HCT116 (cell line): ENCODE measurements at regions not wholly inside any gene's neighbourhood (a gene's known extent, or its start where the extent isn't known, plus 50 kb on each side); places are given as distances from the start of the nearest gene placed in this dataset.

Source experiments
- ATAC-seq: fragments of 200-7000 bp; cut with Tn5 transposase; 2 replicates; pipeline ENCODE4 v1.9.1; 2020; ENCODE audit warnings: mild to moderate bottlenecking, moderate library complexity
- BruUV-seq: library from RNA; stranded (reverse); fragments of 400-500 nt; replicated peaks from 2 replicates; lab custom pipeline; 2021; lab: Mats Ljungman, UMichigan
- CTCF ChIA-PET: fragments of 300-600 bp; sonication (Branson Sonifier 250); formaldehyde crosslinking; loops from one replicate; lab custom pipeline; 2021; ENCODE audit warnings: antibody characterized with exemption; lab: Charles Lee
- POLR2A ChIA-PET: fragments of 300-600, 350-600 bp; sonication (Branson Sonifier 250); formaldehyde crosslinking; loops from one replicate; lab custom pipeline; 2021; ENCODE audit warnings: antibody characterized with exemption; lab: Charles Lee
- RAD21 ChIA-PET, 2 experiments: fragments of 300-600 bp; sonication (Branson Sonifier 250); formaldehyde crosslinking; loops; one replicate each; lab custom pipeline; 2023; ENCODE audit warnings: low total read pairs in 2 of 2; ENCODE audit not compliant: uncharacterized antibody in 2 of 2, unreplicated experiment in 2 of 2, low non-redundant PET in 1 of 2; lab: Charles Lee
- DNase-seq: peaks from one replicate; pipeline ENCODE4 v3.0.0-alpha.2; 2010; ENCODE audit warnings: low read depth, low spot score
- H2AFZ ChIP-seq: fragments of 200-600 bp; shearing (Covaris generic), sonication (generic); 2 replicates; pipeline ENCODE4 v1.6.1; 2017; ENCODE audit warnings: low read depth, mixed run types, mixed read lengths, antibody characterized with exemption, low read length; ENCODE audit not compliant: poor library complexity, severe bottlenecking
- H3K27ac ChIP-seq: 2 replicates; pipeline ENCODE4 v1.5.1; 2012; ENCODE audit warnings: low read depth, low read length
- H3K27me3 ChIP-seq: fragments of 200-600 bp; sonication (generic); 2 replicates; pipeline ENCODE4 v1.6.1; 2016; ENCODE audit warnings: mixed run types, low read length, mixed read lengths; ENCODE audit not compliant: insufficient read depth
- H3K36me3 ChIP-seq, 2 experiments: fragments of 200-500 bp in 1 of 2; fragments of 200-600 bp in 1 of 2; sonication (Bioruptor generic) in 1 of 2; sonication (generic) in 1 of 2; 2 replicates each; pipeline versions ENCODE4 v1.5.1 to v1.6.1; 2014 to 2016; ENCODE audit warnings: low read length in 2 of 2, inconsistent platforms in 1 of 2, mixed read lengths in 1 of 2, mixed run types in 1 of 2; ENCODE audit not compliant: insufficient read depth in 2 of 2, control insufficient read depth in 1 of 2
- H3K4me1 ChIP-seq, 2 experiments: fragments of 200-600 bp in 1 of 2; sonication (generic) in 1 of 2; 2 replicates each; pipeline versions ENCODE4 v1.5.1 to v1.6.1; 2012 to 2017; ENCODE audit warnings: low read length in 2 of 2, inconsistent platforms in 1 of 2, mild to moderate bottlenecking in 1 of 2, mixed read lengths in 1 of 2, mixed run types in 1 of 2, moderate library complexity in 1 of 2; ENCODE audit not compliant: insufficient read depth in 2 of 2, control insufficient read depth in 1 of 2
- H3K4me2 ChIP-seq: fragments of 200-600 bp; sonication (generic); 2 replicates; pipeline ENCODE4 v1.6.1; 2017; ENCODE audit warnings: mixed run types, low read length, mixed read lengths
- H3K4me3 ChIP-seq, 2 experiments: fragments of 200-600 bp in 1 of 2; sonication (generic) in 1 of 2; replicated peaks in 1 of 2; 2 replicates each; pipeline ENCODE4 v1.5.1; 2011 to 2016; ENCODE audit warnings: low read length in 2 of 2, control low read depth in 1 of 2, low read depth in 1 of 2, mild to moderate bottlenecking in 1 of 2, mixed read lengths in 1 of 2, mixed run types in 1 of 2
- H3K79me2 ChIP-seq: fragments of 200-600 bp; sonication (generic); 2 replicates; pipeline ENCODE4 v1.6.1; 2017; ENCODE audit warnings: mild to moderate bottlenecking, mixed run types, low read length, moderate library complexity, mixed read lengths; ENCODE audit not compliant: insufficient read depth
- H3K9ac ChIP-seq: fragments of 200-600 bp; sonication (generic); 2 replicates; pipeline ENCODE4 v1.6.1; 2016; ENCODE audit warnings: low read length, mixed read lengths
- H3K9me2 ChIP-seq: fragments of 200-600 bp; sonication (generic), shearing (Covaris generic); 2 replicates; pipeline ENCODE4 v1.6.1; 2017; ENCODE audit warnings: mixed run types, mild to moderate bottlenecking, moderate library complexity; ENCODE audit not compliant: insufficient read depth
- H3K9me3 ChIP-seq, 2 experiments: fragments of 200-500 bp in 1 of 2; fragments of 200-600 bp in 1 of 2; sonication (Bioruptor generic) in 1 of 2; sonication (generic) in 1 of 2; 2 replicates each; pipeline ENCODE4 v1.6.1; 2014 to 2017; ENCODE audit warnings: low read length in 2 of 2, mixed read lengths in 2 of 2, inconsistent platforms in 1 of 2, low read depth in 1 of 2, mild to moderate bottlenecking in 1 of 2, mixed run types in 1 of 2, moderate library complexity in 1 of 2; ENCODE audit not compliant: control insufficient read depth in 1 of 2, insufficient read depth in 1 of 2
- H4K20me1 ChIP-seq: fragments of 200-600 bp; sonication (generic), shearing (Covaris generic); 2 replicates; pipeline ENCODE4 v1.6.1; 2017; ENCODE audit warnings: mixed run types, mild to moderate bottlenecking, moderate library complexity; ENCODE audit not compliant: insufficient read depth
- ATF3 ChIP-seq: IDR thresholded peaks from 2 replicates; pipeline ENCODE4 v1.6.1; 2012
- CBX3 ChIP-seq: IDR thresholded peaks from 2 replicates; pipeline ENCODE4 v1.6.1; 2012; ENCODE audit warnings: low read depth
- CEBPB ChIP-seq: IDR thresholded peaks from 2 replicates; pipeline ENCODE4 v1.6.1; 2012; ENCODE audit warnings: low read depth
- ELF1 ChIP-seq: IDR thresholded peaks from 2 replicates; pipeline ENCODE4 v1.6.1; 2012; ENCODE audit warnings: low read depth, borderline replicate concordance
- EZH2 ChIP-seq: fragments of 200-600 bp; sonication (generic); IDR thresholded peaks from 2 replicates; pipeline ENCODE4 v1.6.1; 2017; ENCODE audit warnings: antibody characterized with exemption, mixed run types
- EZH2phosphoT487 ChIP-seq: fragments of 200-600 bp; IDR thresholded peaks from 2 replicates; pipeline ENCODE4 v1.6.1; 2018; ENCODE audit warnings: antibody characterized with exemption, borderline replicate concordance
- JUND ChIP-seq: IDR thresholded peaks from 2 replicates; pipeline ENCODE4 v1.6.1; 2012
- POLR2AphosphoS5 ChIP-seq: IDR thresholded peaks from 2 replicates; pipeline ENCODE4 v1.6.1; 2011; ENCODE audit warnings: mild to moderate bottlenecking, low read depth, low read length, moderate library complexity
- RAD21 ChIP-seq: IDR thresholded peaks from 2 replicates; pipeline ENCODE4 v1.6.1; 2012; ENCODE audit warnings: low read depth, mild to moderate bottlenecking
- SP1 ChIP-seq: IDR thresholded peaks from 2 replicates; pipeline ENCODE4 v1.6.1; 2012; ENCODE audit warnings: low read depth
- TCF7L2 ChIP-seq: IDR thresholded peaks from 2 replicates; pipeline ENCODE4 v1.7.0; 2011; ENCODE audit warnings: borderline replicate concordance, inconsistent platforms; ENCODE audit not compliant: insufficient read depth, insufficient read length; ENCODE audit errors: extremely low read depth
- YY1 ChIP-seq: IDR thresholded peaks from 2 replicates; pipeline ENCODE4 v1.6.1; 2011; ENCODE audit warnings: low read length, low read depth, moderate library complexity, mild to moderate bottlenecking; ENCODE audit not compliant: insufficient replicate concordance; ENCODE audit errors: extremely low read depth
- ZFX ChIP-seq: fragments of 450-650 bp; IDR thresholded peaks from 2 replicates; pipeline ENCODE4 v1.6.1; 2017
- ZNF274 ChIP-seq: fragments of 200-500 bp; sonication (Bioruptor generic); IDR thresholded peaks from 2 replicates; pipeline ENCODE4 v1.6.1; 2014; ENCODE audit warnings: mild to moderate bottlenecking, low read depth, low read length, inconsistent platforms
- intact Hi-C: fragments of 100-400 bp; cut with micrococcal nuclease; formaldehyde crosslinking; loops from 2 replicates; pipeline ENCODE4 v1.10.0; 2022
- TF ChIP-seq, protein P1 (sequence below): IDR thresholded peaks from 2 replicates; pipeline ENCODE4 v1.6.1; 2012
- TF ChIP-seq, protein P2 (sequence below), 3 experiments: fragments of 200-600 bp in 1 of 3; sonication (generic) in 1 of 3; IDR thresholded peaks in 2 of 3; conservative IDR thresholded peaks in 1 of 3; 2 replicates each; pipeline ENCODE4 v1.5.1; 2012 to 2017; ENCODE audit warnings: low read depth in 2 of 3, low read length in 2 of 3, antibody characterized with exemption in 1 of 3, borderline replicate concordance in 1 of 3, control low read depth in 1 of 3, mild to moderate bottlenecking in 1 of 3, mixed read lengths in 1 of 3, mixed run types in 1 of 3, moderate library complexity in 1 of 3; ENCODE audit not compliant: insufficient read depth in 1 of 3

- H3K4me2 ChIP-seq, result no peak overlapping the region
- no peak for ATAC-seq
- no peaks in the 10 kb centered on the region for H3K9me2 ChIP-seq
- no peak overlapping the region for H3K4me3 ChIP-seq
- TF ChIP-seq ELF1 (no peak), TCF7L2 (no peak), POLR2AphosphoS5 (no peak), ZFX (no peak), CEBPB (no peak), CBX3 (no peak), JUND (no peak), ZNF274 (no peak), YY1 (no peak), EZH2 (no peak), RAD21 (no peak), ATF3 (no peak), EZH2phosphoT487 (no peak), SP1 (no peak)
- TF ChIP-seq, protein P1, sequence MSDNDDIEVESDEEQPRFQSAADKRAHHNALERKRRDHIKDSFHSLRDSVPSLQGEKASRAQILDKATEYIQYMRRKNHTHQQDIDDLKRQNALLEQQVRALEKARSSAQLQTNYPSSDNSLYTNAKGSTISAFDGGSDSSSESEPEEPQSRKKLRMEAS, result no peak
- TF ChIP-seq, protein P2, sequence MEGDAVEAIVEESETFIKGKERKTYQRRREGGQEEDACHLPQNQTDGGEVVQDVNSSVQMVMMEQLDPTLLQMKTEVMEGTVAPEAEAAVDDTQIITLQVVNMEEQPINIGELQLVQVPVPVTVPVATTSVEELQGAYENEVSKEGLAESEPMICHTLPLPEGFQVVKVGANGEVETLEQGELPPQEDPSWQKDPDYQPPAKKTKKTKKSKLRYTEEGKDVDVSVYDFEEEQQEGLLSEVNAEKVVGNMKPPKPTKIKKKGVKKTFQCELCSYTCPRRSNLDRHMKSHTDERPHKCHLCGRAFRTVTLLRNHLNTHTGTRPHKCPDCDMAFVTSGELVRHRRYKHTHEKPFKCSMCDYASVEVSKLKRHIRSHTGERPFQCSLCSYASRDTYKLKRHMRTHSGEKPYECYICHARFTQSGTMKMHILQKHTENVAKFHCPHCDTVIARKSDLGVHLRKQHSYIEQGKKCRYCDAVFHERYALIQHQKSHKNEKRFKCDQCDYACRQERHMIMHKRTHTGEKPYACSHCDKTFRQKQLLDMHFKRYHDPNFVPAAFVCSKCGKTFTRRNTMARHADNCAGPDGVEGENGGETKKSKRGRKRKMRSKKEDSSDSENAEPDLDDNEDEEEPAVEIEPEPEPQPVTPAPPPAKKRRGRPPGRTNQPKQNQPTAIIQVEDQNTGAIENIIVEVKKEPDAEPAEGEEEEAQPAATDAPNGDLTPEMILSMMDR (IDR thresholded peaks at IDR 0.05 in 2 of 3, conservative IDR thresholded peaks at IDR 0.05 in 1 of 3; ENCODE audit: borderline replicate concordance in 1 of 3, insufficient read depth in 1 of 3, low read depth in 2 of 3, low read length in 2 of 3), result no peak
- RAD21 ChIA-PET, result interaction anchor here in 1 of 2 experiments (0.6 kb wide), 1 partner anchor 25 kb away, joined by 3 read pairs; no protein-coding TSS in a partner anchor
- DNase-seq, result no peak
- H4K20me1 ChIP-seq, result no peaks in the 10 kb centered on the region
- no peaks in the 10 kb centered on the region for H3K9me3 ChIP-seq
- intact Hi-C loops, result no loop called here
- POLR2A ChIA-PET, result no interaction called here
- H3K9ac ChIP-seq, result no peak overlapping the region
- no peaks in the 10 kb centered on the region for H3K79me2 ChIP-seq
- CTCF ChIA-PET, result no interaction called here
- H2AFZ ChIP-seq, result no peak overlapping the region
- no peak overlapping the region for H3K27ac ChIP-seq
- no peaks in the 10 kb centered on the region for H3K4me1 ChIP-seq
- no TSS peak for BruUV-seq
- no peaks in the 10 kb centered on the region for H3K36me3 ChIP-seq
- no peaks in the 10 kb centered on the region for H3K27me3 ChIP-seq
These were observed 70.4 kb upstream of the FUCA2 start for GRCh38 chr6:143581835-143582480.
